Caki2 (cell line): ENCODE measurements at regions not wholly inside any gene's neighbourhood (a gene's known extent, or its start where the extent isn't known, plus 50 kb on each side); places are given as distances from the start of the nearest gene placed in this dataset.
A peak's percentile ranks its signal among the peaks of the same experiment; 100 is the strongest.

ENCODE experiments used
- DNase-seq: peaks from one replicate; pipeline ENCODE4 v3.0.0-alpha.2; 2015; ENCODE audit warnings: low read depth
- in situ Hi-C: cut with HindIII; loops from 2 replicates; pipeline ENCODE4 v1.10.0; 2016; ENCODE audit warnings: low sequenced_read_pairs, low pct_unique_long_range_greater_than_20kb, mixed read lengths

GRCh38 chr12:32039347-32039746 lies 67.3 kb upstream of the BICD1 start:
- in situ Hi-C loops: no loop called here
- no peak for DNase-seq

GRCh38 chr12:32039917-32040575 lies 66.6 kb upstream of the BICD1 start:
- in situ Hi-C loops: no loop called here
- DNase-seq: no peak

- peak; percentile 46 for DNase-seq
- in situ Hi-C loops: no loop called here
Measured at GRCh38 chr12:32043928-32044549, 62.6 kb upstream of the BICD1 start.

DNA sequence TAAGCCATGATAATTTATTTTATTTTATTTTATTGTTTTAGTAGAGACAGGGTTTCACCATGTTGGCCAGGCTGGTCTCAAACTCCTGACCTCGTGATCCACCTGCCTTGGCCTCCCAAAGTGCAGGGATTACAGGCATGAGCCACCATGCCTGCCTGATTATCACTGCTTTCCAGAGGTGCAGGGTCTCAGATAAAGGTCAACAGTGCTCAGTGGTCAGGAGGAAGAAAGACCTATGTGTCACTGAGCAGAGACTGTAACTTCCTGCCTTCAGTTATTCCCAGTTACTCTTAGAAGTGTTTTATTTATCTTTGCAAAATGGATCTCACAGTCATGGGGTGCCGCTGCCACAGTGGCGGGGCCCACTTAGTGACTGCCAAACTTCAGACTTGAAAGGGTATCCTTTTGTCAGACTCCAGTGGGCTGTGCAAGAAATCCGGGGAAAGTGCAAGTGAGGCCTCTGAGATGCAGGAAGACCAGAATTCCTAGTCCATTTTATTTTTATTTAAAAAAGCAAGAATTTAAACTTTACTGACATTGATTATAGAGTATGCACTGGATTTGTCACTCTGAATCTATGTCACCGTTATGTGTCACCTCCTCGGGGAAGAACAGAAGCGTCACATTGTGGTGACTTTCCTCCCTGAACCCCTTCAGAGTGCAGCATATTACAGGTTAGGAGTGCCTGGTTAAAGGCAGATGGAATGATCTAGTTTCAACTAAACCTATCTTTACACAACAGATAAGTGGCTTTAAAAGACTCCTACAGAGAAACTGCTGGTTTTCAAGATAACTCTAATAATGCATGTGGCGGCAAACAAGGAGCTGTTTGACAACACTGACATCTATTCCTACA lies 59.1 kb upstream of the BICD1 start:
- in situ Hi-C loops: no loop called here
- no peak for DNase-seq

- no peak for DNase-seq
- in situ Hi-C loops: no loop called here
Measured at GRCh38 chr12:32048791-32049190, 57.9 kb upstream of the BICD1 start.

GRCh38 chr12:32049956-32050355 lies 56.7 kb upstream of the BICD1 start:
- in situ Hi-C loops: loop anchor here (10.0 kb wide), 2 partner anchors 85 to 385 kb away; no protein-coding TSS in a partner anchor
- DNase-seq: no peak

DNA sequence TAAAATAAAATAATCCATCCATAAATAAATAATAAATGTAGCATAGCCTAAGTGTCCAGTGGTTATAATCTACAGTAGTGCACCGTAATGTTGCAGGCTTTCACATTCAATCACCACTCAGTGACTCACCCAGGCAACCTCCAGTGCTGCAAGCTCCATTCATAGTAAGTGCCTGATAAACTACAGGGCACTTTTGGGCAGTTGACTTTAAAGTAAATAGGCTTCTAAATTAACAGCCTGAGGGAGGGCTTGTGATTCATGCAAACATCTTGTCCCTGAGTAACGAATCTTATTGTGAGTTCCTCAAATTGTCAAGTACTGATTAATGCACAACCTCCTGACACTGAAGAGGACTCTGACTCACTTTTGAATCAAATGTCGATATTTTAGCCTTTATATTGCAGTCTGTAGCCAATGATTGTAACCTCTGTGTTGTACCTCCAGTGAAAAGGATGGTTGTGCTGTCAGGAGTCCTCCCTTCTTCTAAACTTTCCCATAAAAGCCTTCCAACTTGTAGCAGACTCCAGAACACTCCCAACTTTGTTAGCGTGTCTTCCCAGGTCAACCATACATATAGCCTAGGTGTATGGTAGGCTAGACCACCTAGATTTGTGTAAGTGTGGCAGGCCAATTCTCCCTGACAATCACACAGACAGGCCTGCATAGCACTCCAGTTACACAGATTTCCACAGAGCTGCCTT lies 55.0 kb upstream of the BICD1 start:
- DNase-seq: peak; percentile 93
- in situ Hi-C loops: loop anchor here (10.0 kb wide), 2 partner anchors 87 to 387 kb away; no protein-coding TSS in a partner anchor

- DNase-seq: no peak
- in situ Hi-C loops: loop anchor here (10.0 kb wide), 2 partner anchors 87 to 387 kb away; no protein-coding TSS in a partner anchor
Measured at GRCh38 chr12:32052212-32052713, 54.4 kb upstream of the BICD1 start.

DNA sequence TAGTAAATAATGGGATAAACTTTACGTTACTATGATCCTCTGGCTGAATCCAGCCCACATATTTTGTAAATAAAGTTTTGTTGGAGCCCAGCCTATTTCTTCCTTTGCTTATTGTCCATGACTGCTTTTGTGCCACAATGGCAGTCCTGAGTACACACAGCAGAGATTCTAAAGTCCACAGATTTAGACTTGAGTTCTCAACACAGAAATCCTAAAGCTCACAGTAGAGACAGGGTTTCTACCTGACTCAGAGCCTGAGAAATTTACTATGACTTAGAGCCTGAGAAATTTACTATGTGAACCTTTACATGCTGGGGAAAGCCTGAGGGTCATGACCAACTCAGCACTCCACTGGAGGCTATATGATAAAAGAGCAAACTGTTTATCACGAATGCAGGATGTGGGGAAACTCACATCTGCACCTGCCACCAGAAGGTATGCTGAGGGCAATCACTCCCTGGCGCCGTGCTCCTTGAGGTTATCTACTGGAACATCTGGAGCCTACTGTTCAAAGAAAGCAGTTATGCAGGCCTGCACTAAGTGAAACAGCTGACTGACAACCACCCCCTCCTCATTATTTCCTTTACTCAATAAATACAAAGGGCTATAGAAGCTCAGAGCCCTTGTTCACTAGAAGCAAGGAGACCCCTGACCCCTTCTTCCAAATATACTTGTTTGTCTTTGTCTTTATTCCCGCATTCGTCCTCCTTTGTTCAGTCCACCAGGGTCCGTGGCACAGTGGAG lies 52.6 kb upstream of the BICD1 start:
- no peak for DNase-seq

More for the DNA sequence above, 52.6 kb upstream of the BICD1 start:
- in situ Hi-C loops: loop anchor here (10.0 kb wide), 2 partner anchors 89 to 389 kb away; no protein-coding TSS in a partner anchor
